Astrocyte of the cerebellum (primary cell): ENCODE measurements at regions not wholly inside any gene's neighbourhood (a gene's known extent, or its start where the extent isn't known, plus 50 kb on each side); places are given as distances from the start of the nearest gene placed in this dataset.

Experiments used
- DNase-seq: peaks from one replicate; pipeline ENCODE4 v3.0.0-alpha.2; 2011; ENCODE audit warnings: low read depth
- H3K4me3 ChIP-seq: 2 replicates; pipeline ENCODE4 v1.5.1; 2011; ENCODE audit warnings: mild to moderate bottlenecking, low read depth, low read length, moderate library complexity
- in situ Hi-C: cut with HindIII; loops from 2 replicates; pipeline ENCODE4 v1.10.0; 2017; ENCODE audit warnings: low sequenced_read_pairs
- TF ChIP-seq, protein P1 (sequence below): IDR thresholded peaks from 2 replicates; pipeline ENCODE4 v1.5.1; 2012; ENCODE audit warnings: low read length, low read depth, moderate library complexity, mild to moderate bottlenecking; ENCODE audit errors: missing control alignments

- in situ Hi-C loops = no loop called here
- TF ChIP-seq, protein P1, sequence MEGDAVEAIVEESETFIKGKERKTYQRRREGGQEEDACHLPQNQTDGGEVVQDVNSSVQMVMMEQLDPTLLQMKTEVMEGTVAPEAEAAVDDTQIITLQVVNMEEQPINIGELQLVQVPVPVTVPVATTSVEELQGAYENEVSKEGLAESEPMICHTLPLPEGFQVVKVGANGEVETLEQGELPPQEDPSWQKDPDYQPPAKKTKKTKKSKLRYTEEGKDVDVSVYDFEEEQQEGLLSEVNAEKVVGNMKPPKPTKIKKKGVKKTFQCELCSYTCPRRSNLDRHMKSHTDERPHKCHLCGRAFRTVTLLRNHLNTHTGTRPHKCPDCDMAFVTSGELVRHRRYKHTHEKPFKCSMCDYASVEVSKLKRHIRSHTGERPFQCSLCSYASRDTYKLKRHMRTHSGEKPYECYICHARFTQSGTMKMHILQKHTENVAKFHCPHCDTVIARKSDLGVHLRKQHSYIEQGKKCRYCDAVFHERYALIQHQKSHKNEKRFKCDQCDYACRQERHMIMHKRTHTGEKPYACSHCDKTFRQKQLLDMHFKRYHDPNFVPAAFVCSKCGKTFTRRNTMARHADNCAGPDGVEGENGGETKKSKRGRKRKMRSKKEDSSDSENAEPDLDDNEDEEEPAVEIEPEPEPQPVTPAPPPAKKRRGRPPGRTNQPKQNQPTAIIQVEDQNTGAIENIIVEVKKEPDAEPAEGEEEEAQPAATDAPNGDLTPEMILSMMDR = no peak
- no peak overlapping the region for H3K4me3 ChIP-seq
- no peak for DNase-seq
Observed at GRCh38 chr9:81250606-81251005, 438.7 kb downstream of the TLE1 start.

GRCh38 chr9:81250041-81250440, 439.3 kb downstream of the TLE1 start:
- no peak overlapping the region for H3K4me3 ChIP-seq
- in situ Hi-C loops = no loop called here
- TF ChIP-seq, protein P1 = no peak
- DNase-seq = no peak

GRCh38 chr9:81245254-81245956, 443.9 kb downstream of the TLE1 start:
- in situ Hi-C loops = no loop called here
- H3K4me3 ChIP-seq = no peak overlapping the region
- TF ChIP-seq, protein P1 = no peak
- no peak for DNase-seq

DNA sequence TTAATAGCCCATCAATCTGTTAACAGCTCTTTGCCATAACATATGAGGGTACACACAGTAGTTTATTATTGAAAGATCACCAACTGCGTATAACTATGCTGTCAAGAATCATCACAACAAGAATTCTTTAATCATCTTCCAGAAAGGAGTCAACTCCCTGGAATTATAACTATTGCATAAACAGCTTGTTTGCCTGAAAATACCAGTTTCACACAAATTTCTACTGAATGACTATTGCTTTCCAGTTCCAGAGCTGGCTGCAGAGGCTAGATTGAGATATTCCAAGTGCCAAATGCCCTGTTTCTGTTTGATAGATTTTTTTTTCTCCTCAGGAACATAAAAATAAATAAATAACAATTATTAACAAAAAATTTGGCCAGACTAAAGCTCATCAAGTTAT, 444.7 kb downstream of the TLE1 start:
- DNase-seq = no peak
- TF ChIP-seq, protein P1 = no peak
- in situ Hi-C loops = no loop called here
- no peak overlapping the region for H3K4me3 ChIP-seq

GRCh38 chr9:81242866-81243265, 446.5 kb downstream of the TLE1 start:
- in situ Hi-C loops = no loop called here
- DNase-seq = no peak
- no peak overlapping the region for H3K4me3 ChIP-seq
- TF ChIP-seq, protein P1 = no peak

GRCh38 chr9:81239388-81239787, 450.0 kb downstream of the TLE1 start:
- TF ChIP-seq, protein P1 = no peak
- in situ Hi-C loops = no loop called here
- no peak overlapping the region for H3K4me3 ChIP-seq
- DNase-seq = no peak
